Liver (tissue), 8 donors: ENCODE measurements at regions not wholly inside any gene's neighbourhood (a gene's known extent, or its start where the extent isn't known, plus 50 kb on each side); places are given as distances from the start of the nearest gene placed in this dataset.

Experiments used
- DNase-seq: peaks from one replicate; pipeline ENCODE4 v3.0.0-alpha.2; 2017; ENCODE audit warnings: low spot score
- H3K27ac ChIP-seq, 2 donors: one replicate each; pipeline ENCODE4 v1.7.0; 2013; ENCODE audit warnings: inconsistent platforms in 2 of 2, low read length in 2 of 2, control low read depth in 1 of 2, low read depth in 1 of 2, mild to moderate bottlenecking in 1 of 2
- H3K27me3 ChIP-seq, 4 donors: one replicate each; pipeline versions ENCODE4 v1.6.1 to v1.7.0; 2013; ENCODE audit warnings: low read length in 3 of 4, inconsistent platforms in 1 of 4, mild to moderate bottlenecking in 1 of 4, moderate library complexity in 1 of 4; ENCODE audit not compliant: control insufficient read depth in 4 of 4, insufficient read depth in 4 of 4
- H3K36me3 ChIP-seq, 4 donors: one replicate each; pipeline versions ENCODE4 v1.6.1 to v1.7.0; 2013; ENCODE audit warnings: low read length in 3 of 4, mild to moderate bottlenecking in 3 of 4, low read depth in 1 of 4, moderate library complexity in 1 of 4; ENCODE audit not compliant: control insufficient read depth in 4 of 4, insufficient read depth in 3 of 4
- H3K4me1 ChIP-seq, 4 donors: one replicate each; pipeline versions ENCODE4 v1.6.1 to v1.7.0; 2013; ENCODE audit warnings: low read length in 3 of 4, mild to moderate bottlenecking in 3 of 4, moderate library complexity in 1 of 4; ENCODE audit not compliant: control insufficient read depth in 4 of 4, insufficient read depth in 4 of 4
- H3K4me3 ChIP-seq, 3 donors: one replicate each; pipeline versions ENCODE4 v1.6.1 to v1.7.0; 2013; ENCODE audit warnings: low read length in 3 of 3, control low read depth in 1 of 3, low read depth in 1 of 3, mild to moderate bottlenecking in 1 of 3
- H3K9ac ChIP-seq, 2 donors: one replicate each; pipeline ENCODE4 v1.7.0; 2013; ENCODE audit warnings: low read length in 2 of 2, mild to moderate bottlenecking in 2 of 2, moderate library complexity in 2 of 2, control low read depth in 1 of 2, low read depth in 1 of 2
- H3K9me3 ChIP-seq, 4 donors: one replicate each; pipeline versions ENCODE4 v1.6.1 to v1.7.0; 2013; ENCODE audit warnings: low read length in 3 of 4; ENCODE audit not compliant: control insufficient read depth in 4 of 4
- EGR1 ChIP-seq, 2 donors: IDR thresholded peaks; 2 replicates each; pipeline ENCODE4 v1.6.1; 2016 to 2018; ENCODE audit warnings: antibody characterized with exemption in 2 of 2, low read depth in 2 of 2
- FOXA1 ChIP-seq: IDR thresholded peaks from 2 replicates; pipeline ENCODE4 v1.6.1; 2016; ENCODE audit warnings: antibody characterized with exemption
- FOXA2 ChIP-seq: IDR thresholded peaks from 2 replicates; pipeline ENCODE4 v1.6.1; 2016; ENCODE audit warnings: antibody characterized with exemption
- GABPA ChIP-seq, 2 donors: IDR thresholded peaks in 1 of 2; conservative IDR thresholded peaks in 1 of 2; 2 replicates each; pipeline ENCODE4 v1.6.1; 2016; ENCODE audit warnings: antibody characterized with exemption in 2 of 2, mild to moderate bottlenecking in 1 of 2, moderate library complexity in 1 of 2
- HNF4A ChIP-seq, 2 donors: conservative IDR thresholded peaks; 2 replicates each; pipeline ENCODE4 v1.6.1; 2016; ENCODE audit warnings: antibody characterized with exemption in 2 of 2, mild to moderate bottlenecking in 2 of 2
- HNF4G ChIP-seq: IDR thresholded peaks from 2 replicates; pipeline ENCODE4 v1.6.1; 2016; ENCODE audit warnings: antibody characterized with exemption
- JUND ChIP-seq, 2 donors: IDR thresholded peaks; 2 replicates each; pipeline ENCODE4 v1.6.1; 2016; ENCODE audit warnings: antibody characterized with exemption in 2 of 2
- NR2F2 ChIP-seq: IDR thresholded peaks from 2 replicates; pipeline ENCODE4 v1.6.1; 2016; ENCODE audit warnings: antibody characterized with exemption
- RAD21 ChIP-seq, 2 donors: IDR thresholded peaks; 2 replicates each; pipeline ENCODE4 v1.6.1; 2016; ENCODE audit warnings: antibody characterized with exemption in 2 of 2, mild to moderate bottlenecking in 2 of 2
- RXRA ChIP-seq, 2 donors: IDR thresholded peaks; 2 replicates each; pipeline ENCODE4 v1.6.1; 2017 to 2018; ENCODE audit warnings: antibody characterized with exemption in 2 of 2, mild to moderate bottlenecking in 1 of 2
- SP1 ChIP-seq: IDR thresholded peaks from 2 replicates; pipeline ENCODE4 v1.6.1; 2018; ENCODE audit warnings: antibody characterized with exemption, mild to moderate bottlenecking
- TAF1 ChIP-seq: conservative IDR thresholded peaks from 2 replicates; pipeline ENCODE4 v1.6.1; 2016; ENCODE audit warnings: antibody characterized with exemption, mild to moderate bottlenecking
- YY1 ChIP-seq: IDR thresholded peaks from 2 replicates; pipeline ENCODE4 v1.6.1; 2016; ENCODE audit warnings: antibody characterized with exemption, mild to moderate bottlenecking
- WGBS: extraction: QIAGEN DNeasy Blood & Tissue Kit; methylation state at CpG from one replicate; pipeline ENCODE4 v1.1.7; 2013; 5-methylcytosine and 5-hydroxymethylcytosine counted together
- TF ChIP-seq, protein P1 (sequence below): IDR thresholded peaks from 2 replicates; pipeline ENCODE4 v1.6.1; 2016; ENCODE audit warnings: antibody characterized with exemption
- TF ChIP-seq, protein P2 (sequence below): IDR thresholded peaks from 2 replicates; pipeline ENCODE4 v1.6.1; 2016; ENCODE audit warnings: antibody characterized with exemption
- TF ChIP-seq, protein P3 (sequence below): IDR thresholded peaks from 2 replicates; pipeline ENCODE4 v1.6.1; 2016; ENCODE audit warnings: antibody characterized with exemption
- TF ChIP-seq, protein P4 (sequence below): IDR thresholded peaks from 2 replicates; pipeline ENCODE4 v1.6.1; 2016; ENCODE audit warnings: antibody characterized with exemption, mild to moderate bottlenecking
- TF ChIP-seq, protein P5 (sequence below): fragments of 150-350 bp; IDR thresholded peaks from 2 replicates; pipeline ENCODE4 v1.5.1; 2017; ENCODE audit warnings: improper control_type of control experiment, low read depth, low read length; ENCODE audit not compliant: missing input control
- donor health status: healthy.
- donor health status: healthy.
- donor health status: healthy.
- donor health status: healthy.
- donor health status: healthy.

DNA sequence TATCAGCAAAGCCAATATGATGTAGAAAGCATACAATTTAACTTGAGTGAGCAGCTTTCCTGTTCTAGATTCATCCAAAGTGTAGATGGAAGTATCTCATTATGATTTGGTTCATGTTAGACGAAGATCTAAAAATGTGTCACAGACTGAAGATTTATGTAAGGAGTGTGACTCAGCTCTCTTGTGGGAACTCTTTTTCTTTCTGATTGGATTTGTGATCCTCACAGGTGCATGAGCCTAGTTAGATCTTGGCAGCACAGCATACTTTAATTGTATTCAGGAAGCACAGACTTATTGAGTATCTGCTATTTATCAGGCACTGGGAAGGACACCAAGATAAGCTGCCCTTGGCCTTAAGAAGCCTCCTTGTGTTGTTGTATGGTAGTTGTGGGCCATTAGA, 147.1 kb downstream of the C11orf91 start:
- no peaks in the 10 kb centered on the region for H3K36me3 ChIP-seq
- no peak overlapping the region for H3K4me3 ChIP-seq
- no peak for DNase-seq
- peaks cover 0 to 6% (median 0%) of the 10 kb centered on the region in 4 donors for H3K27me3 ChIP-seq
- no peak overlapping the region for H3K9ac ChIP-seq
- TF ChIP-seq RAD21 (IDR thresholded peaks at IDR 0.05) (no peak), NR2F2 (no peak), TAF1 (no peak), FOXA1 (no peak), SP1 (no peak), HNF4A (conservative IDR thresholded peaks at IDR 0.05) (no peak), GABPA (IDR thresholded peaks at IDR 0.05 in 1 of 2, conservative IDR thresholded peaks at IDR 0.05 in 1 of 2) (no peak), YY1 (no peak), HNF4G (no peak), EGR1 (IDR thresholded peaks at IDR 0.05; ENCODE audit: low read depth in 2 of 2) (no peak), FOXA2 (no peak), JUND (IDR thresholded peaks at IDR 0.05) (no peak), RXRA (IDR thresholded peaks at IDR 0.05) (no peak)
- TF ChIP-seq, protein P1, sequence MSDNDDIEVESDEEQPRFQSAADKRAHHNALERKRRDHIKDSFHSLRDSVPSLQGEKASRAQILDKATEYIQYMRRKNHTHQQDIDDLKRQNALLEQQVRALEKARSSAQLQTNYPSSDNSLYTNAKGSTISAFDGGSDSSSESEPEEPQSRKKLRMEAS, result no peak
- TF ChIP-seq, protein P2, sequence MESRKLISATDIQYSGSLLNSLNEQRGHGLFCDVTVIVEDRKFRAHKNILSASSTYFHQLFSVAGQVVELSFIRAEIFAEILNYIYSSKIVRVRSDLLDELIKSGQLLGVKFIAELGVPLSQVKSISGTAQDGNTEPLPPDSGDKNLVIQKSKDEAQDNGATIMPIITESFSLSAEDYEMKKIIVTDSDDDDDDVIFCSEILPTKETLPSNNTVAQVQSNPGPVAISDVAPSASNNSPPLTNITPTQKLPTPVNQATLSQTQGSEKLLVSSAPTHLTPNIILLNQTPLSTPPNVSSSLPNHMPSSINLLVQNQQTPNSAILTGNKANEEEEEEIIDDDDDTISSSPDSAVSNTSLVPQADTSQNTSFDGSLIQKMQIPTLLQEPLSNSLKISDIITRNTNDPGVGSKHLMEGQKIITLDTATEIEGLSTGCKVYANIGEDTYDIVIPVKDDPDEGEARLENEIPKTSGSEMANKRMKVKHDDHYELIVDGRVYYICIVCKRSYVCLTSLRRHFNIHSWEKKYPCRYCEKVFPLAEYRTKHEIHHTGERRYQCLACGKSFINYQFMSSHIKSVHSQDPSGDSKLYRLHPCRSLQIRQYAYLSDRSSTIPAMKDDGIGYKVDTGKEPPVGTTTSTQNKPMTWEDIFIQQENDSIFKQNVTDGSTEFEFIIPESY, result no peak
- TF ChIP-seq, protein P3, sequence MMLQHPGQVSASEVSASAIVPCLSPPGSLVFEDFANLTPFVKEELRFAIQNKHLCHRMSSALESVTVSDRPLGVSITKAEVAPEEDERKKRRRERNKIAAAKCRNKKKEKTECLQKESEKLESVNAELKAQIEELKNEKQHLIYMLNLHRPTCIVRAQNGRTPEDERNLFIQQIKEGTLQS, result no peak
- TF ChIP-seq, protein P4, sequence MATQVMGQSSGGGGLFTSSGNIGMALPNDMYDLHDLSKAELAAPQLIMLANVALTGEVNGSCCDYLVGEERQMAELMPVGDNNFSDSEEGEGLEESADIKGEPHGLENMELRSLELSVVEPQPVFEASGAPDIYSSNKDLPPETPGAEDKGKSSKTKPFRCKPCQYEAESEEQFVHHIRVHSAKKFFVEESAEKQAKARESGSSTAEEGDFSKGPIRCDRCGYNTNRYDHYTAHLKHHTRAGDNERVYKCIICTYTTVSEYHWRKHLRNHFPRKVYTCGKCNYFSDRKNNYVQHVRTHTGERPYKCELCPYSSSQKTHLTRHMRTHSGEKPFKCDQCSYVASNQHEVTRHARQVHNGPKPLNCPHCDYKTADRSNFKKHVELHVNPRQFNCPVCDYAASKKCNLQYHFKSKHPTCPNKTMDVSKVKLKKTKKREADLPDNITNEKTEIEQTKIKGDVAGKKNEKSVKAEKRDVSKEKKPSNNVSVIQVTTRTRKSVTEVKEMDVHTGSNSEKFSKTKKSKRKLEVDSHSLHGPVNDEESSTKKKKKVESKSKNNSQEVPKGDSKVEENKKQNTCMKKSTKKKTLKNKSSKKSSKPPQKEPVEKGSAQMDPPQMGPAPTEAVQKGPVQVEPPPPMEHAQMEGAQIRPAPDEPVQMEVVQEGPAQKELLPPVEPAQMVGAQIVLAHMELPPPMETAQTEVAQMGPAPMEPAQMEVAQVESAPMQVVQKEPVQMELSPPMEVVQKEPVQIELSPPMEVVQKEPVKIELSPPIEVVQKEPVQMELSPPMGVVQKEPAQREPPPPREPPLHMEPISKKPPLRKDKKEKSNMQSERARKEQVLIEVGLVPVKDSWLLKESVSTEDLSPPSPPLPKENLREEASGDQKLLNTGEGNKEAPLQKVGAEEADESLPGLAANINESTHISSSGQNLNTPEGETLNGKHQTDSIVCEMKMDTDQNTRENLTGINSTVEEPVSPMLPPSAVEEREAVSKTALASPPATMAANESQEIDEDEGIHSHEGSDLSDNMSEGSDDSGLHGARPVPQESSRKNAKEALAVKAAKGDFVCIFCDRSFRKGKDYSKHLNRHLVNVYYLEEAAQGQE, result no peak
- TF ChIP-seq, protein P5, sequence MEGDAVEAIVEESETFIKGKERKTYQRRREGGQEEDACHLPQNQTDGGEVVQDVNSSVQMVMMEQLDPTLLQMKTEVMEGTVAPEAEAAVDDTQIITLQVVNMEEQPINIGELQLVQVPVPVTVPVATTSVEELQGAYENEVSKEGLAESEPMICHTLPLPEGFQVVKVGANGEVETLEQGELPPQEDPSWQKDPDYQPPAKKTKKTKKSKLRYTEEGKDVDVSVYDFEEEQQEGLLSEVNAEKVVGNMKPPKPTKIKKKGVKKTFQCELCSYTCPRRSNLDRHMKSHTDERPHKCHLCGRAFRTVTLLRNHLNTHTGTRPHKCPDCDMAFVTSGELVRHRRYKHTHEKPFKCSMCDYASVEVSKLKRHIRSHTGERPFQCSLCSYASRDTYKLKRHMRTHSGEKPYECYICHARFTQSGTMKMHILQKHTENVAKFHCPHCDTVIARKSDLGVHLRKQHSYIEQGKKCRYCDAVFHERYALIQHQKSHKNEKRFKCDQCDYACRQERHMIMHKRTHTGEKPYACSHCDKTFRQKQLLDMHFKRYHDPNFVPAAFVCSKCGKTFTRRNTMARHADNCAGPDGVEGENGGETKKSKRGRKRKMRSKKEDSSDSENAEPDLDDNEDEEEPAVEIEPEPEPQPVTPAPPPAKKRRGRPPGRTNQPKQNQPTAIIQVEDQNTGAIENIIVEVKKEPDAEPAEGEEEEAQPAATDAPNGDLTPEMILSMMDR, result no peak
- no peaks in the 10 kb centered on the region for H3K4me1 ChIP-seq
- no peaks in the 10 kb centered on the region for H3K9me3 ChIP-seq
- H3K27ac ChIP-seq, result no peak overlapping the region
- WGBS, result 72% methylated on average over 1 of the region's 1 CpG
